ENCODE measurements at regions not wholly inside any gene's neighbourhood (a gene's known extent, or its start where the extent isn't known, plus 50 kb on each side); places are given as distances from the start of the nearest gene placed in this dataset.

GRCh38 chr14:53865711-53866110, 90.9 kb downstream of the BMP4 start:
- FAIRE-seq (no peak), DNase-seq (ENCODE audit: insufficient read length, low spot score) (no peak)
- no peak for TF ChIP-seq TAF1 (IDR thresholded peaks at IDR 0.05; ENCODE audit: low read depth, low read length)
- no peak for TF ChIP-seq PAX5 (IDR thresholded peaks at IDR 0.05; ENCODE audit: insufficient read depth, low read length, severe bottlenecking)
- TF ChIP-seq POU2F2 (IDR thresholded peaks at IDR 0.05; ENCODE audit: low read depth, low read length): no peak
- TF ChIP-seq POLR2AphosphoS5 (IDR thresholded peaks at IDR 0.05; ENCODE audit: low read depth, low read length): no peak
- TF ChIP-seq POLR2A (IDR thresholded peaks at IDR 0.05; ENCODE audit: low read depth, low read length): no peak
- TF ChIP-seq SPI1 (IDR thresholded peaks at IDR 0.05; ENCODE audit: low read depth, low read length): no peak

GRCh38 chr14:53861781-53862180, 94.8 kb downstream of the BMP4 start:
- no peak for TF ChIP-seq POU2F2 (IDR thresholded peaks at IDR 0.05; ENCODE audit: low read depth, low read length)
- TF ChIP-seq PAX5 (IDR thresholded peaks at IDR 0.05; ENCODE audit: insufficient read depth, low read length, severe bottlenecking): no peak
- no peak for TF ChIP-seq POLR2AphosphoS5 (IDR thresholded peaks at IDR 0.05; ENCODE audit: low read depth, low read length)
- no peak for TF ChIP-seq TAF1 (IDR thresholded peaks at IDR 0.05; ENCODE audit: low read depth, low read length)
- TF ChIP-seq SPI1 (IDR thresholded peaks at IDR 0.05; ENCODE audit: low read depth, low read length): no peak
- no peak for TF ChIP-seq POLR2A (IDR thresholded peaks at IDR 0.05; ENCODE audit: low read depth, low read length)
- FAIRE-seq (no peak), DNase-seq (ENCODE audit: insufficient read length, low spot score) (no peak)

GRCh38 chr14:53858345-53858684, 98.3 kb downstream of the BMP4 start:
- TF ChIP-seq POLR2AphosphoS5 (IDR thresholded peaks at IDR 0.05; ENCODE audit: low read depth, low read length) (no peak), POLR2A (IDR thresholded peaks at IDR 0.05; ENCODE audit: low read depth, low read length) (no peak), PAX5 (IDR thresholded peaks at IDR 0.05; ENCODE audit: insufficient read depth, low read length, severe bottlenecking) (no peak)
- DNase-seq (ENCODE audit: insufficient read length, low spot score): no peak
- FAIRE-seq: no peak

- FAIRE-seq: no peak
- no peak for DNase-seq (ENCODE audit: insufficient read length, low spot score)
- TF ChIP-seq TAF1 (IDR thresholded peaks at IDR 0.05; ENCODE audit: low read depth, low read length): no peak
Observed at GRCh38 chr14:53857625-53858344, 98.8 kb downstream of the BMP4 start.

GRCh38 chr14:53855574-53855973, 101.1 kb downstream of the BMP4 start:
- DNase-seq (ENCODE audit: insufficient read length, low spot score) (no peak), FAIRE-seq (no peak)
- TF ChIP-seq PAX5 (IDR thresholded peaks at IDR 0.05; ENCODE audit: insufficient read depth, low read length, severe bottlenecking) (no peak), POLR2AphosphoS5 (IDR thresholded peaks at IDR 0.05; ENCODE audit: low read depth, low read length) (no peak), POLR2A (IDR thresholded peaks at IDR 0.05; ENCODE audit: low read depth, low read length) (no peak), SPI1 (IDR thresholded peaks at IDR 0.05; ENCODE audit: low read depth, low read length) (no peak)

GRCh38 chr14:53855127-53855526, 101.5 kb downstream of the BMP4 start:
- FAIRE-seq: no peak

GRCh38 chr14:53851394-53852090, 105.1 kb downstream of the BMP4 start:
- TF ChIP-seq TAF1 (IDR thresholded peaks at IDR 0.05; ENCODE audit: low read depth, low read length) (no peak), PAX5 (IDR thresholded peaks at IDR 0.05; ENCODE audit: insufficient read depth, low read length, severe bottlenecking) (no peak), POU2F2 (IDR thresholded peaks at IDR 0.05; ENCODE audit: low read depth, low read length) (no peak), POLR2AphosphoS5 (IDR thresholded peaks at IDR 0.05; ENCODE audit: low read depth, low read length) (no peak), SPI1 (IDR thresholded peaks at IDR 0.05; ENCODE audit: low read depth, low read length) (no peak), POLR2A (IDR thresholded peaks at IDR 0.05; ENCODE audit: low read depth, low read length) (no peak)
- DNase-seq (ENCODE audit: insufficient read length, low spot score): no peak
- FAIRE-seq: no peak

More at GRCh38 chr14:53855127-53855526, 101.5 kb downstream of the BMP4 start:
- DNase-seq (ENCODE audit: insufficient read length, low spot score): no peak
- TF ChIP-seq POLR2A (IDR thresholded peaks at IDR 0.05; ENCODE audit: low read depth, low read length) (no peak), SPI1 (IDR thresholded peaks at IDR 0.05; ENCODE audit: low read depth, low read length) (no peak)

- no peak for FAIRE-seq
- TF ChIP-seq PAX5 (IDR thresholded peaks at IDR 0.05; ENCODE audit: insufficient read depth, low read length, severe bottlenecking): no peak
- TF ChIP-seq POLR2AphosphoS5 (IDR thresholded peaks at IDR 0.05; ENCODE audit: low read depth, low read length): no peak
- TF ChIP-seq SPI1 (IDR thresholded peaks at IDR 0.05; ENCODE audit: low read depth, low read length): no peak
- no peak for TF ChIP-seq TAF1 (IDR thresholded peaks at IDR 0.05; ENCODE audit: low read depth, low read length)
- TF ChIP-seq POU2F2 (IDR thresholded peaks at IDR 0.05; ENCODE audit: low read depth, low read length): no peak
- no peak for DNase-seq (ENCODE audit: insufficient read length, low spot score)
Observed at GRCh38 chr14:53850714-53851296, 105.8 kb downstream of the BMP4 start.

GRCh38 chr14:53849549-53849948, 107.1 kb downstream of the BMP4 start:
- TF ChIP-seq PAX5 (IDR thresholded peaks at IDR 0.05; ENCODE audit: insufficient read depth, low read length, severe bottlenecking) (no peak), TAF1 (IDR thresholded peaks at IDR 0.05; ENCODE audit: low read depth, low read length) (no peak), POLR2AphosphoS5 (IDR thresholded peaks at IDR 0.05; ENCODE audit: low read depth, low read length) (no peak), SPI1 (IDR thresholded peaks at IDR 0.05; ENCODE audit: low read depth, low read length) (no peak), POLR2A (IDR thresholded peaks at IDR 0.05; ENCODE audit: low read depth, low read length) (no peak), POU2F2 (IDR thresholded peaks at IDR 0.05; ENCODE audit: low read depth, low read length) (no peak)
- FAIRE-seq: no peak
- no peak for DNase-seq (ENCODE audit: insufficient read length, low spot score)

GRCh38 chr14:53848854-53849253, 107.8 kb downstream of the BMP4 start:
- no peak for FAIRE-seq

More at GRCh38 chr14:53848854-53849253, 107.8 kb downstream of the BMP4 start:
- no peak for DNase-seq (ENCODE audit: insufficient read length, low spot score)
- no peak for TF ChIP-seq POU2F2 (IDR thresholded peaks at IDR 0.05; ENCODE audit: low read depth, low read length)
- no peak for TF ChIP-seq SPI1 (IDR thresholded peaks at IDR 0.05; ENCODE audit: low read depth, low read length)
- no peak for TF ChIP-seq TAF1 (IDR thresholded peaks at IDR 0.05; ENCODE audit: low read depth, low read length)
- no peak for TF ChIP-seq PAX5 (IDR thresholded peaks at IDR 0.05; ENCODE audit: insufficient read depth, low read length, severe bottlenecking)
- no peak for TF ChIP-seq POLR2AphosphoS5 (IDR thresholded peaks at IDR 0.05; ENCODE audit: low read depth, low read length)
- TF ChIP-seq POLR2A (IDR thresholded peaks at IDR 0.05; ENCODE audit: low read depth, low read length): no peak
